Fibroblast of gingiva (primary cell): ENCODE measurements at regions not wholly inside any gene's neighbourhood (a gene's known extent, or its start where the extent isn't known, plus 50 kb on each side); places are given as distances from the start of the nearest gene placed in this dataset.

Experiments
- DNase-seq: peaks from one replicate; pipeline ENCODE4 v3.0.0-alpha.2; 2011; ENCODE audit warnings: low read depth

- DNase-seq = no peak
These were observed 777.7 kb upstream of the ACVR2A start for GRCh38 chr2:147067136-147067535.

DNA sequence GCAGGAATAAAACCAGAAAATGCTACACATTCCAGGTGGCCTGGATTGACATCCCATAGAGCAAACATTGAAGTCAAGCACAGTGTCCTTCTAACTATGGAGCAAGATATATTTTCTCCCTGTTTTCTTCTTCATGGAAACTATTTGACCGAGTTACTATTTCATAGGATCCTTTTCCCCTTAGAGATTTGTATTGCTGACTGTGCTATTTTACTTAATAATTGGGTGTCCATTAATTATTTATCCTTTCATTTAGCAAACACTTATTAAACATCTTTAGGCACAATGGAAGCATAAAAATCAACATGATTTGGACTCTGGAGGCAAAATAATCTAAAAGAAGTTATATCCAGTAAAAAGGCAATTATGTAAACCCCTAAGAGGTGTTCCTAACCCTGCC lies 782.8 kb upstream of the ACVR2A start:
- DNase-seq = no peak

DNA sequence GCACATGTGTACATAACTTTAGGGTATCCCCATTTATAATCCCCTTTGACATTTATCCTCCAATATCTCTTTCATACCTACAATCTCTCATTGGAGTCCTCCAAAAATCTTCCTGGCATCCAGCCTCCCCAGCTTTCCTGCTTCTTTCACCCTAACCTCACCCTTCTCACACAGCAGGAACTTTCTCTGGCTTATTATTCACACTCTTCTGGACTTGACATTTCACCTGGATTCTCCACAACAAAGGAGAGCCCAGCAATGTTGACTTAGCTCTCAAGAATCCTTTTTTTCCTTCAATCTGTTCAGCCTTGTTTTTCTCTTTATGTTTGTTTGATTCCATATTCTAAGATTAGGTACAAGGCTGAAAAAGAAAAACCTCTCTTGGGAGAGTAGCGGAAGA lies 783.6 kb upstream of the ACVR2A start:
- no peak for DNase-seq

GRCh38 chr2:147057892-147058490 lies 786.8 kb upstream of the ACVR2A start:
- no peak for DNase-seq

DNA sequence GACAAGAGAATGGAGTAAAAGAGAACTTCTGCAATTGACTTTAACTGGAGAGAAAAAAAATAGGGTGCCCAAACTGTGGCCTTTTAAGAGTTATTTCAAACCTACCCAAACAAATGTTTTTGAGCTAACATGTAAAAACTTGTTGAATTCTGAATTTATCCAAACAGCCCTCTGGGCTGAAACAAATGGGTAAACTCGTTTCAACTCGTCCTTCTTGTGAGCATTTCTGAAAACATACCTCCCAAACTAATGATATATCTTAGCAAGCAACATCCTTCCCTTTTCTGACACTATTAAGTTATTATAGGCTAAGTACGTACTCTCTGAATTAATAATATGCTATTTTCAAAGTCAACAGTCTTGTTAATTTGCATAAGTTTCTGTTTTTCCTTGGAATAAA lies 793.0 kb upstream of the ACVR2A start:
- no peak for DNase-seq

DNA sequence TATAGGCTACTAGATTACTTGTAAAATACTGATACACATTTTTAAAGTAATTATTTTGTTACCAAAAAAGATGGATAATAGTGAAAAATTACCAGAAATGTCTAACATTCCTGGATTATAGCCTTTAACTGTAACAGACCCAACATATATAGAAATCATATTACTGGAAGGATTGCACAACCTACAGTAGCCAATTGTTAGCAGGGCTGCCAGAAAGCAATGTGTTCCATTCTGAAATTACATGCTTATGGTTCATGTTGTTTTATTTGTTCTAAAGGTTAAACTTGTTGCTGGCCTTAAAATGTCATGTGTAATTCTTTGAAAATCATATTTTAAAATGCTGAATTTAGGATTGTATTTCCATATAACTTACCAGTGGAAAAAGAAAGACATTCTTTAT lies 793.6 kb upstream of the ACVR2A start:
- DNase-seq = peak; percentile 87

DNA sequence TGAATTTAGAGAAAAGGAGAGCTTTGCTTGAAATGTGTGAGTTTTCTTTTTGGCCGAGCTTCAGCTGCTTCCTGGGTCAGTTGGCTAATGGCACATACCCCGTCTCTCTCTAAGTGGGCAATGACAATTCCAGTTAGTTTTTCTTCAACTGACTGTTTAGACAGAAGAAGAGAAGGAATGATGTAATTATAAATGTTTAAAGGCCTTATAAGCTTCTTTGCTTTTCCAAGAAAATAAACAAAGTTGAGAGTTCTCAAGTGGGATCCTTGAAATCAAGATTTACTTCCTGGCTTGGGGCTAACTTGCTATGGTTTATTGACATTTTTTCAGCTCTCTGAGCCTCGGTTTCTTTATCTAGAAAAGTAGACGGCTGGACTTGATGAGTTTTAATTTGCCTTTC lies 794.9 kb upstream of the ACVR2A start:
- DNase-seq = peak; percentile 52

DNA sequence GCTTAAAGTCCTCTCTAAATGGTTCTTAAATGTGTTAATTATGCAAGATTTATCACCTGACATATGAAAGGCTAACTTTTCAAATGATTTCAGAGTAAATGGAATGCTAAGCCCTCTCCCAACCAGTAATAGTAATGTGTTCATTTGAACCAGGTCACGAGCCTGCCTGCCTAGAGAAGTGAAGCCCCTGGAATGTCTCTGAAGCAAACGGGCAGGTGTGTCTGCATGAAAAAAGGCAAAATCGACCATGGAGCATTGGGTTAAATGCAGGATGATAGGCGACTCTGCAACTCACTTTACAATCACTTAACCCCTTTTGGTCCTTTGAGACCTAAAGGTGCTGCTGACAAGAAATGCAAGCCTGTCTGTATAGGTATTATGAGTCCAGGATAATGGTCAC lies 798.4 kb upstream of the ACVR2A start:
- no peak for DNase-seq

DNA sequence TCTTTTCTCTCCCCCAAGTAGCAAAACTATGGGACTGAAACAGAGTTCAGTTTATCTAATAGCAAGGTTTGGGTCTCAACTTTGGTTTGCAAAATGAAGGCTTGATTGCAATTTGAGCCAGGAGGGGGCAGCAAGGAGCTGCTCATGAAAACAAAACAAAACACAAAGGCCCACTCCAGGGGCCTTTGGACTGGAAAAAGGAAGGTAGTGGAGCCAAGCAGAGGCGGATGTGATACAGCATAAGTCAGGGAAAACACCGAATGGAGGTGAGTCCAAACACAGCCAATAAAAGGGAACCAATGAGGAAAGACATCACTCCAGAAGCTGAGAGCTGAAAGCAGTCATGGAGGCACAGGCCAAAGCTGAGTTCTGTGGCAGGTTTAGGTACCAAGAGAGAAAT lies 799.7 kb upstream of the ACVR2A start:
- peak; percentile 44 for DNase-seq

DNA sequence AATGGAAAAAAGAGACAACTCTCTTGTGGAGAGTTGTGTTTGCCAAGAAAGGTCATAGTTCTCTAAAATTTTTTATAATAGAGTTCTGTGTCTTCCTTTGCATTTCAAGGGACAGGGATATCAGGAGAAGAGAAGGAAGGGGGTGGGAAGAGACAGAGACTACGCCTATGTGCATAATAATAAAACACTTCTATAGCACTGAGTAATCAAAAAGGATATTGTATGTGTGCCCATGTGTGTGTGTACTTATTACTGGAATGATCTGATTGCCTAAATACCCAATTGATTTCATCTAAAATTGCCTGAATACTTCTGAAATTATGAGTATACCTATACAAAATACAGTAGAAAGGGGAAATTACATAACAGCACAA lies 803.7 kb upstream of the ACVR2A start:
- no peak for DNase-seq

DNA sequence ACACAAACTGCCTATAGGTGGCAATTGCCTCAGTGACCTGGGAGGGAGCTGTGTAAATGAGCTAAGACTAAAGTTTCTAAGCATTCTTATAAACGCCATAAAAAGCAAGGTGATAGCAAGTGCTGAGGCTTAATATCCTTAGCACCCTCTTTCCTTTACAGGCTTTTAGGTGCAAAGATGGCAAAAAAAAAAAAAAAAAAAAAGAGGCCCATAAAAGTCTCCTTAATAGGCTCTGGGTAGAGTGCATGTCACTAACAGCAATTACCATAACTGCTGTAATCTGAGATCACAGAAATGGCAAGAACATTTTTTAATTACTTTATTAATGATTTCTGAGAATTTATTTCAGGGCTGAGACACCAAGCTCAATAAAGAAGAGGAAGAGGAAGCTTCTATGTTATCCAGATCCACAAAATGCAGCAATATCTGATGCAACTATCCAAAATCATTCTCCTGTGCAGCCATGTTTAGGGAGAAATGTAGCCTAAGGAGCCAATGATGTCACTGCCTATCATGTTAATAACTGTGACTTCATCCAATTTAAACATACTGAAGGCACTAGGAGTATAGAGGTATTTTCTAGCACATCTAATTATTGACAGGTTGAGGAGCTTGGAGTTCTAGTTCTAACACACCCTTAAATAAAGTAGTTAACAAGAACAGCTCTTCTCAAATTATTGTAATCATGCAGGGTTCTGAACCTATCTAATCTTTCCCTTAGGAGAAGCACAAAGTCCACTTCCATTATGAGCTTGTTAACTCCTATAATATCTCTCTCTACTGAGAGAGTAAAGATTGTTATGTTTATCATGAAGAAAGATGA lies 804.3 kb upstream of the ACVR2A start:
- DNase-seq = no peak

GRCh38 chr2:147037048-147037447 lies 807.8 kb upstream of the ACVR2A start:
- no peak for DNase-seq

DNA sequence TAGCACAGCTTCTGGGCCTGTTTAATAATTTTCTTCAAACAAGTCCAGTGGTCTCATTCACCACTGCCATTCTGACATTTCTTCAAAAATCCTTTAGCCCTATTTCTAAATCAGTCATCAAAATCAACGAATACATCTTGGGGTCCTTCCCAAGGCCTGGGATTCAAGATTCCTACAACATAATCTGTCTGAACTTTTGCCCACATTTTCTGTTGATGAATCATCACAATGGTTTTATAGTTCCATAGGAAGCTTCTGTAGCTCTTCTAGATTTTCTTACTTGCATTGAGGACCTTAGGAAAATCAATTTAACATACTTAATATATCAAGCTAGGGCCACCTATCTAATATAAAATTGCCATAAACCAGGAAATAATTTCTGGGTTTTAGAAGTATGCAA lies 811.8 kb upstream of the ACVR2A start:
- no peak for DNase-seq

DNA sequence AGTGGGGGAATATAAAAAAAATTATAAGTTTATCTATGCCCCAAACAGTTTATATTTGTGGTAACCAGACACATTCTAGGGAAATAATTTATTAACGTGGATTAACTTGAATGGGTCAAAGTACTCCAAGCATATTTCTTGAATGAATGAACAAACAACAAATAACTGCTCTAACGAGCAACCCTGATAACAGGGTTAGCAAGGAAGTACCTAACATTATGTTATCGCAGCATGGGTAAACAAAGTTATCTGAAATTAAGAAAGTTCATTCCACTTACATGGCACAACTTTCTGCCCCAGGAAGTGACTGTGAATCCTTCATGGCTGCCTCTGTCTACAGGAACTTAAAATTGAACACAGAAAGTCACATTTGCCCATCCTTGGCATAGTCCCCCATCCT lies 812.9 kb upstream of the ACVR2A start:
- DNase-seq = no peak

- DNase-seq = peak; percentile 69
These were observed 813.7 kb upstream of the ACVR2A start for GRCh38 chr2:147030966-147031720.

- peak; percentile 84 for DNase-seq
These were observed 817.4 kb upstream of the ACVR2A start for GRCh38 chr2:147027436-147027835.

DNA sequence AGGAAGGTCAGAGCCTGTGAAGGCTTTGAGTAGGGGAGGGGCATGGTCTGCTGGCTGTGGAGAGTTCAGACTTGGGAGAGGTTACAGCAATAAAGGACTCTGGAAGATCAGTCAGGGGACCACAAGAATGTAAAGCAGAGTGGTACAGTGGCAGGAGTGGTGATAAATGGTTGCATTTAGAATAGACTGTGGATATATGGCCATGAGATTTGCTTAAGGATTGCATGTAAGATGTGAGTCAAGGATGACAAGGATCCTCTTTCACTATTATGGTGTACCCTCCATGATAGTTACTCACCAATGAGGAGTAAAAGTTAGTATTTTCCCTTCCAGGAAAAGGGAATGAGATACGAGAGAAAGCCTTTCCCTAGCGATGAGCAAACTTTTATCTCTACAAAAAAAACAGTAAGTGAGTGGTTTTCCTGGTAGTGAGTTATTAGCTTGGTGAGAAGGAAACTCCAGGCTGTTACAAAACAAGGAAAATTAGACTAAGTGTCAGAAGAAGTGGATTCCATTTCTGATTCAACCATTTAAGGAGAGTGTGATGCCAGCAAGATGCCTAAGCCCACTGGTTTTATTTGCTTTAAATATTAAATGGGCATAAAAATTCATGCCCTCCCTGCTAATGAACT lies 818.0 kb upstream of the ACVR2A start:
- peak; percentile 59 for DNase-seq

- DNase-seq = peak; percentile 98
These were observed 818.9 kb upstream of the ACVR2A start for GRCh38 chr2:147025646-147026585.

DNA sequence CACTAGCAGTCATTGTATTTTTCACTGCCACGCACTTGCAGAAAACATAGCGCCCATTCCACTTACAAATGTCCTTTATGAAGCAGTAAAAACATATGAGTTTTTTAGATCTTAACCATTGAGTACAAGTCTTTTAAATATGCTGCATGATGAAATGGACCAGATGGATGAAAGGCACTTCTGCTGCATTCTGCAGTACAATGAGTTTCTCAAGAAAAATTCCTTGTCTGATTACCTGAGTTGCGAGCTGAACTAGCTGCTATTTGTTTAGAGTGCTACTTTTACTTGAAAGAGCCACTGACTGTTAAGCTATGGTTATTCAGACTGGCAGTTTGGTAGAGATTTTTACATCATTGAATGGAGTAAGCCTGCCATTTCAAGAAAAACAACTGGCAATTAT lies 825.5 kb upstream of the ACVR2A start:
- peak; percentile 39 for DNase-seq

- peak; percentile 82 for DNase-seq
These were observed 826.7 kb upstream of the ACVR2A start for GRCh38 chr2:147017951-147018645.

- DNase-seq = no peak
These were observed 828.6 kb upstream of the ACVR2A start for GRCh38 chr2:147016181-147016580.
